ENCODE measurements at regions not wholly inside any gene's neighbourhood (a gene's known extent, or its start where the extent isn't known, plus 50 kb on each side); places are given as distances from the start of the nearest gene placed in this dataset.
A peak's percentile ranks its signal among the peaks of the same experiment; 100 is the strongest.

DNA sequence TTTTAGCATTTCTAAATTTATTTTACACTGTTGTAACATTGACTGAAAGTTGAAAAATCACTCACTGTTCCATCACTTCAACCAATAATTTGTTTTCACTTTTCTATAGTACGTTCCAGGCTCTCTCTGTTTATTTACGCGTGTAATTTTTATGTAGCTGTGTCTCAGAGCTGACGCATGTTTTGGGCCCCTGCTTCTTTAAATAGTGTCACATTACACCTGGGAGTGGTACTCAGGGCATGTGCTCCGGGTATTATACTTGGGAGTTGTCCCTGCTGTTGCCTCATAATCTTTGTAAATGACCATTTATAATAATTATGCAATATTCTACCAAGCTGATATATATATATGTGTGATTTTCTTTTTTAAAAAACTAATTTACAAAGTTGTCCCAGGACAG lies 132.8 kb upstream of the CPM start:
- Mint-ChIP-seq H3K9me3 (no peaks in the 10 kb centered on the region), H3K4me3 (no peak overlapping the region), H3K36me3 (ENCODE audit: low read depth) (no peaks in the 10 kb centered on the region), H3K27ac (peak overlapping the region; percentile 91), H3K4me1 (peaks cover 44% of the 10 kb centered on the region), H3K27me3 (ENCODE audit: low read depth, poor library complexity) (no peaks in the 10 kb centered on the region)
- TF ChIP-seq, protein P1, sequence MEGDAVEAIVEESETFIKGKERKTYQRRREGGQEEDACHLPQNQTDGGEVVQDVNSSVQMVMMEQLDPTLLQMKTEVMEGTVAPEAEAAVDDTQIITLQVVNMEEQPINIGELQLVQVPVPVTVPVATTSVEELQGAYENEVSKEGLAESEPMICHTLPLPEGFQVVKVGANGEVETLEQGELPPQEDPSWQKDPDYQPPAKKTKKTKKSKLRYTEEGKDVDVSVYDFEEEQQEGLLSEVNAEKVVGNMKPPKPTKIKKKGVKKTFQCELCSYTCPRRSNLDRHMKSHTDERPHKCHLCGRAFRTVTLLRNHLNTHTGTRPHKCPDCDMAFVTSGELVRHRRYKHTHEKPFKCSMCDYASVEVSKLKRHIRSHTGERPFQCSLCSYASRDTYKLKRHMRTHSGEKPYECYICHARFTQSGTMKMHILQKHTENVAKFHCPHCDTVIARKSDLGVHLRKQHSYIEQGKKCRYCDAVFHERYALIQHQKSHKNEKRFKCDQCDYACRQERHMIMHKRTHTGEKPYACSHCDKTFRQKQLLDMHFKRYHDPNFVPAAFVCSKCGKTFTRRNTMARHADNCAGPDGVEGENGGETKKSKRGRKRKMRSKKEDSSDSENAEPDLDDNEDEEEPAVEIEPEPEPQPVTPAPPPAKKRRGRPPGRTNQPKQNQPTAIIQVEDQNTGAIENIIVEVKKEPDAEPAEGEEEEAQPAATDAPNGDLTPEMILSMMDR (IDR thresholded peaks at IDR 0.05): no peak
- DNase-seq: no peak

DNA sequence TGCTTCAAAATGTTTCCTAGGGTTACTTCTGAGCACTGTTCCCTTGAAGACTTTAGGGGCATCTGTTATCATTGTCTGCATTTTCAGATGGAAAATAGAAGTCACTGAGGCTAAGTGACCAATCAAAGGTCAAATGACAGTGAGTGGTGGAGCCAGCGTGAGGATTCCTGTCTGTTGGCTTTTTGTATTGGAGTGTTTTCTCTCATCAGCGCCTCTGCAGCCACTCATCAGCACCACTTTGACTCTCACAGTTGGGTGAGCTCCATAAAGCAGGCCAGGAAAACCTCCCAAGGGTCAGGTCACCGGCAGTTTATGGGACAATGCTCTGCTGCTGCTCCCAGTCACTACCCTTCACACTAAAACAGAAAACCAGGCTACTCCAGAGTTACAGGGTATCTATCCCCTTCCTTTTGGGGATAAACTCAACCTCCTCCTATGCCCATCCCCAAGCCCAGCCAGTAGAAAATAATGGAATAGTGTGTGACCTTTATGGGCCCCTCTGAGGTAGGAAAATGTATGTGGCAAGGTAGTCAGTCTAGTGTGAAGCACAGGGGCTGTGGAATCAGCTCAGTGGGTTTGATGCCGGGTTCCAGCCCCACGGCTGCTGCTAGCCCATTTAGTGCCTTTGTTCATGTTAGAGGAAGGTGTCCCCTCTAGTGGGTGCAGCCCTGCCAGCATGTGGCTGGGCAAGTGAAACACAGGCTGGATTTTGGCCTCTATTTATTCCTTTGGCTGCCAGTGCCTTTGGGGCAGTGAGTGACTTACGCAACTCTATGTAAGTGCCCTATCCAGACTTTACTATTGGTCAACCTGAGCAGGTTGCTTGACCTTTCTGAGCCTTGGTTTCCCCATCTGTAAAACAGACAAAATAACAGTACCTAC lies 133.8 kb upstream of the CPM start:
- peak overlapping the region; percentile 91 for H3K27ac Mint-ChIP-seq
- TF ChIP-seq, protein P1 (IDR thresholded peaks at IDR 0.05): no peak
- no peaks in the 10 kb centered on the region for H3K36me3 Mint-ChIP-seq (ENCODE audit: low read depth)
- no peaks in the 10 kb centered on the region for H3K9me3 Mint-ChIP-seq
- H3K4me1 Mint-ChIP-seq: peaks cover 50% of the 10 kb centered on the region
- no peaks in the 10 kb centered on the region for H3K27me3 Mint-ChIP-seq (ENCODE audit: low read depth, poor library complexity)
- DNase-seq: peak; percentile 42
- no peak overlapping the region for H3K4me3 Mint-ChIP-seq

DNA sequence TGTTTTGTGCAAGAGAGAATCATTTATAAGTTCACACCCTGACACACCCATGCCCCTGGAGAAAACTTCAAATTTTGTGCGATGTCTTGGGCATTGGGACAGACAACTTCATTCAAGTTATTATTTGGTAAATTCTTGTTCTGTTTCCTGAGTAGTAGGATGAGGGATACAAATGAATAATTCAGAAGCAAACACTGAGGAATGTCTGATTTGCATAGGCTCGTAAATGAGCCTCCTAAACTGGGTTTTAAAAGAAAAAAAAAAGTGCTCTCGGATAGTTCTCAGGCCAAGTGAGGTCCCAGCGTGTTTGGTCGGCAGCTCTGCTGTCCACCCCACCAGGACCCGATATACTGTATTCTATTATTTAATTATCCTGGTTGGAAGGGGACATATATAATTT lies 134.7 kb upstream of the CPM start:
- no peaks in the 10 kb centered on the region for H3K36me3 Mint-ChIP-seq (ENCODE audit: low read depth)
- no peak overlapping the region for H3K27ac Mint-ChIP-seq
- H3K4me3 Mint-ChIP-seq: no peak overlapping the region
- TF ChIP-seq, protein P1 (IDR thresholded peaks at IDR 0.05): no peak
- peaks cover 50% of the 10 kb centered on the region for H3K4me1 Mint-ChIP-seq
- H3K27me3 Mint-ChIP-seq (ENCODE audit: low read depth, poor library complexity): no peaks in the 10 kb centered on the region
- DNase-seq: no peak
- H3K9me3 Mint-ChIP-seq: no peaks in the 10 kb centered on the region

DNA sequence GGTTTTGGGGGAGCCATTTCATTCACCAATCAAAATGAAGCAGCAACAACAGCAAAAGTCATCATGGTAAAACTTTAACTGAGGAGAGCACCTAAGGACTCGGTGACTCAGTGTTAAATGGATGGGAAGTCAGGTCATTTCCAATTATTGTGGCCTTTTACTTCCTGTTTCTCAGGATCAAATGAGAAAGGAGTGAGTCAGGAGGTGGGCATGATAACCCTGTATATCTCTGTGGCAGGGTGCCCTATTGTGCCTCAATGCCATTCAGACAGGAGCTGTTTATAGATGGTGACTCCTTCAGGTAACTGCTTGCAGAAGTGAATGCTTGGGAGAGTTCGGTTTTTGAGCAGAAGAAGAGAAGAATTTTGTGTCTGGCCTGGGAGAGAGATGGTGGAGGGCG lies 135.5 kb upstream of the CPM start:
- no peaks in the 10 kb centered on the region for H3K27me3 Mint-ChIP-seq (ENCODE audit: low read depth, poor library complexity)
- H3K4me3 Mint-ChIP-seq: no peak overlapping the region
- H3K36me3 Mint-ChIP-seq (ENCODE audit: low read depth): no peaks in the 10 kb centered on the region
- TF ChIP-seq, protein P1 (IDR thresholded peaks at IDR 0.05): no peak
- H3K27ac Mint-ChIP-seq: no peak overlapping the region
- H3K9me3 Mint-ChIP-seq: no peaks in the 10 kb centered on the region
- H3K4me1 Mint-ChIP-seq: peaks cover 50% of the 10 kb centered on the region
- no peak for DNase-seq

DNA sequence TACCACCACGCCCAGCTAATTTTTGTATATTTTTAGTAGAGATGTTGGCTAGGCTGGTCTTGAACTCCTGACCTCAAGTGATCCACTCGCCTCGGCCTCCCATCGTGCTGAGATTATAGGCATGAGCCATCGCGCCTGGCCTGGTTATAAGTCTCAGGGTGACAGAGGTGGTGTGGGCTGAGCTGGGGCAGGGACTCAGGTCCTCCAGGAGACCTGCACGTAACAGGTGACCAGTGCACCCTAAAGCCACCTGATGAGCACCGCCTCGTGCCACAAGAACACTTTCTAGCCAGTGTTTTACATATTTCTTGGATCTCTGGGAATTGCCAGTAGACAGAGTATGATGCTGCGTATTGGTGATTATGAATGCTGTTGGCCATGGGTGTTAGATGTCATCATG lies 136.5 kb upstream of the CPM start:
- Mint-ChIP-seq H3K27me3 (ENCODE audit: low read depth, poor library complexity) (peaks cover 2% of the 10 kb centered on the region), H3K27ac (no peak overlapping the region), H3K36me3 (ENCODE audit: low read depth) (no peaks in the 10 kb centered on the region), H3K9me3 (no peaks in the 10 kb centered on the region), H3K4me1 (peaks cover 50% of the 10 kb centered on the region), H3K4me3 (no peak overlapping the region)
- DNase-seq: no peak
- TF ChIP-seq, protein P1 (IDR thresholded peaks at IDR 0.05): no peak
